Stomach (tissue), 4 donors: ENCODE measurements at regions not wholly inside any gene's neighbourhood (a gene's known extent, or its start where the extent isn't known, plus 50 kb on each side); places are given as distances from the start of the nearest gene placed in this dataset.

Experiments
- EP300 ChIP-seq: sonication (generic); formaldehyde crosslinking; IDR thresholded peaks from one replicate; pipeline ENCODE4 v1.6.1; 2017; ENCODE audit warnings: antibody characterized with exemption
- POLR2A ChIP-seq, 4 donors: fragments of 450-650 bp; IDR thresholded peaks; one replicate each; pipeline ENCODE4 v1.6.1; 2016; ENCODE audit warnings: antibody characterized with exemption in 4 of 4, control low read depth in 2 of 4, mild to moderate bottlenecking in 1 of 4, moderate library complexity in 1 of 4
- POLR2AphosphoS5 ChIP-seq, 3 donors: sonication (generic); formaldehyde crosslinking; IDR thresholded peaks; one replicate each; pipeline ENCODE4 v1.6.1; 2016; ENCODE audit warnings: antibody characterized with exemption in 3 of 3
- TF ChIP-seq, protein P1 (sequence below), 7 experiments: fragments of 450-650 bp in 4 of 7; fragments of 200-600 bp in 3 of 7; sonication (generic) in 3 of 7; IDR thresholded peaks; one replicate each; pipeline ENCODE4 v1.5.1; 2016 to 2019; ENCODE audit warnings: antibody characterized with exemption in 7 of 7, control low read depth in 2 of 7, mild to moderate bottlenecking in 1 of 7

DNA sequence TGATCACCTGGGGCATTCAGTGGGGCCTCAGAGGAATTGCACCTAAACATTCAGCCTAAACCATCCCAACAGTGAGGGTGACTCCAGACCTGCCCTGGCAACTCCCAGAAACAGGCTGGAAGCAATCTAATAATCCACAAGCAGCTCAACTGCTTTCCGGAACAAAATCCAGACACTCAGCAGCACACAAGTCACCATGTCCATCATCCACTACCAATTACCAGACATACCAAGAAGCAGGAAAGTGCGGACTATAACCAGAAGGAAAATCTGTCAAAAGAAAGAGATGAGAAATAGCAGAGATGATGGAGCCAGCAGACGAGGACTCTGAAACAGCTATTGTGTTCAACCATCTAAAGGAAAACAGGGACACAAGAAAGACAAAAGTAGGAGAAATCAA lies 342.6 kb upstream of the ZMIZ1 start:
- no peak for TF ChIP-seq POLR2AphosphoS5 (IDR thresholded peaks at IDR 0.05)
- TF ChIP-seq, protein P1, sequence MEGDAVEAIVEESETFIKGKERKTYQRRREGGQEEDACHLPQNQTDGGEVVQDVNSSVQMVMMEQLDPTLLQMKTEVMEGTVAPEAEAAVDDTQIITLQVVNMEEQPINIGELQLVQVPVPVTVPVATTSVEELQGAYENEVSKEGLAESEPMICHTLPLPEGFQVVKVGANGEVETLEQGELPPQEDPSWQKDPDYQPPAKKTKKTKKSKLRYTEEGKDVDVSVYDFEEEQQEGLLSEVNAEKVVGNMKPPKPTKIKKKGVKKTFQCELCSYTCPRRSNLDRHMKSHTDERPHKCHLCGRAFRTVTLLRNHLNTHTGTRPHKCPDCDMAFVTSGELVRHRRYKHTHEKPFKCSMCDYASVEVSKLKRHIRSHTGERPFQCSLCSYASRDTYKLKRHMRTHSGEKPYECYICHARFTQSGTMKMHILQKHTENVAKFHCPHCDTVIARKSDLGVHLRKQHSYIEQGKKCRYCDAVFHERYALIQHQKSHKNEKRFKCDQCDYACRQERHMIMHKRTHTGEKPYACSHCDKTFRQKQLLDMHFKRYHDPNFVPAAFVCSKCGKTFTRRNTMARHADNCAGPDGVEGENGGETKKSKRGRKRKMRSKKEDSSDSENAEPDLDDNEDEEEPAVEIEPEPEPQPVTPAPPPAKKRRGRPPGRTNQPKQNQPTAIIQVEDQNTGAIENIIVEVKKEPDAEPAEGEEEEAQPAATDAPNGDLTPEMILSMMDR (IDR thresholded peaks at IDR 0.05) = no peak
- no peak for TF ChIP-seq POLR2A (IDR thresholded peaks at IDR 0.05)
- no peak for TF ChIP-seq EP300
